GM12878 (cell line): ENCODE measurements at regions not wholly inside any gene's neighbourhood (a gene's known extent, or its start where the extent isn't known, plus 50 kb on each side); places are given as distances from the start of the nearest gene placed in this dataset.

ENCODE experiments used
- ATAC-seq: fragments of 200-7000 bp; cut with Tn5 transposase; 3 replicates; pipeline ENCODE4 v1.9.1; 2020; ENCODE audit warnings: mild to moderate bottlenecking, moderate library complexity
- BruUV-seq: library from RNA; stranded (reverse); fragments of 400-500 nt; replicated peaks from 2 replicates; lab custom pipeline; 2021; lab: Mats Ljungman, UMichigan
- CTCF ChIA-PET: fragments of 300-600 bp; sonication (Branson Sonifier 250); formaldehyde crosslinking; extraction: SDS; loops from one replicate; lab custom pipeline; 2021; ENCODE audit warnings: inconsistent platforms; lab: Yijun Ruan, JAX
- POLR2A ChIA-PET: fragments of 350-600 bp; formaldehyde crosslinking; extraction: SDS; loops from one replicate; lab custom pipeline; 2021; ENCODE audit warnings: inconsistent platforms; lab: Charles Lee
- RAD21 ChIA-PET: fragments of 300-600 bp; sonication (Branson Sonifier 250); formaldehyde crosslinking; loops from one replicate; lab custom pipeline; 2023; ENCODE audit warnings: antibody characterized with exemption; ENCODE audit not compliant: unreplicated experiment; lab: Charles Lee
- SMC1A ChIA-PET: fragments of 300-600 bp; sonication (Branson Sonifier 250); formaldehyde crosslinking; loops from one replicate; lab custom pipeline; 2023; ENCODE audit not compliant: unreplicated experiment, uncharacterized antibody; lab: Charles Lee
- DNase-seq: peaks from one replicate; pipeline ENCODE4 v3.0.0-alpha.2; 2011; ENCODE audit warnings: low read depth, low spot score
- FAIRE-seq: peaks from 3 replicates; lab custom pipeline; 2011; peaks lifted over from hg19 to GRCh38; lab: Jason Lieb, UNC
- H2AFZ ChIP-seq: 2 replicates; pipeline ENCODE4 v1.6.0; 2011; ENCODE audit warnings: low read depth, low read length, control low read depth; ENCODE audit not compliant: control insufficient read depth
- H3K27ac ChIP-seq: 2 replicates; pipeline ENCODE4 v1.5.1; 2011; ENCODE audit warnings: control low read depth; ENCODE audit not compliant: control insufficient read depth, insufficient read depth
- H3K27me3 ChIP-seq, 2 experiments: replicated peaks in 1 of 2; 2 replicates each; pipeline versions ENCODE4 v1.6.0 to v1.6.1; 2011; ENCODE audit warnings: low read length in 1 of 2; ENCODE audit not compliant: control insufficient read depth in 2 of 2, insufficient read depth in 2 of 2
- H3K36me3 ChIP-seq, 2 experiments: 2 replicates each; pipeline ENCODE4 v1.5.1; 2011; ENCODE audit warnings: low read length in 1 of 2; ENCODE audit not compliant: control insufficient read depth in 2 of 2, insufficient read depth in 2 of 2
- H3K4me1 ChIP-seq: 2 replicates; pipeline ENCODE4 v1.6.1; 2011; ENCODE audit warnings: mild to moderate bottlenecking, low read length, moderate library complexity, mixed read lengths; ENCODE audit not compliant: control insufficient read depth, insufficient read depth
- H3K4me2 ChIP-seq: 2 replicates; pipeline ENCODE4 v1.6.0; 2011; ENCODE audit warnings: control low read depth; ENCODE audit not compliant: control insufficient read depth, insufficient read depth
- H3K4me3 ChIP-seq: fragments of 200-600 bp; sonication (generic); 2 replicates; pipeline ENCODE4 v1.5.1; 2016
- H3K79me2 ChIP-seq: 2 replicates; pipeline ENCODE4 v1.6.0; 2011; ENCODE audit warnings: low read length; ENCODE audit not compliant: control insufficient read depth, insufficient read depth
- H3K9ac ChIP-seq: 2 replicates; pipeline ENCODE4 v1.8.0; 2011; ENCODE audit warnings: low read length, control low read depth, mixed read lengths; ENCODE audit not compliant: control insufficient read depth, insufficient read depth
- H3K9me3 ChIP-seq: replicated peaks from 3 replicates; pipeline ENCODE4 v1.5.1; 2011; ENCODE audit warnings: mild to moderate bottlenecking, low read length; ENCODE audit not compliant: control insufficient read depth, insufficient read depth
- H4K20me1 ChIP-seq: 2 replicates; pipeline ENCODE4 v1.6.0; 2011; ENCODE audit not compliant: control insufficient read depth, insufficient read depth
- CEBPZ ChIP-seq: fragments of 150-350 bp; IDR thresholded peaks from 2 replicates; pipeline ENCODE4 v1.6.1; 2016; ENCODE audit warnings: low read depth, low read length
- EZH2 ChIP-seq: IDR thresholded peaks from 2 replicates; pipeline ENCODE4 v1.6.1; 2012; ENCODE audit warnings: low read depth, mild to moderate bottlenecking, control low read depth, inconsistent platforms, low read length, borderline replicate concordance; ENCODE audit not compliant: control insufficient read depth
- IRF3 ChIP-seq: fragments of 450-650 bp; IDR thresholded peaks from 2 replicates; pipeline ENCODE4 v1.6.1; 2014; ENCODE audit warnings: mild to moderate bottlenecking
- PML ChIP-seq: IDR thresholded peaks from 2 replicates; pipeline ENCODE4 v1.6.1; 2012; ENCODE audit warnings: low read length, inconsistent platforms
- POU2F2 ChIP-seq: IDR thresholded peaks from 3 replicates; pipeline ENCODE4 v1.6.1; 2011; ENCODE audit warnings: low read depth, mild to moderate bottlenecking, low read length, borderline replicate concordance
- RB1 ChIP-seq: fragments of 450-650 bp; formaldehyde crosslinking; IDR thresholded peaks from 2 replicates; pipeline ENCODE4 v1.6.1; 2017; ENCODE audit warnings: mild to moderate bottlenecking, borderline replicate concordance
- RELA ChIP-seq: fragments of 450-650 bp; IDR thresholded peaks from 2 replicates; pipeline ENCODE4 v1.8.0; 2014; ENCODE audit warnings: borderline replicate concordance; ENCODE audit not compliant: partially characterized antibody
- RELB ChIP-seq: fragments of 450-650 bp; IDR thresholded peaks from 2 replicates; pipeline ENCODE4 v1.6.1; 2017; ENCODE audit warnings: low read depth, mild to moderate bottlenecking, moderate library complexity
- SIN3A ChIP-seq: IDR thresholded peaks from 2 replicates; pipeline ENCODE4 v1.6.1; 2012; ENCODE audit warnings: low read depth, low read length, improper control_type of control experiment
- SMC3 ChIP-seq: IDR thresholded peaks from 2 replicates; pipeline ENCODE4 v1.6.1; 2011; ENCODE audit warnings: low read length, improper control_type of control experiment, borderline replicate concordance
- STAT1 ChIP-seq: fragments of 450-650 bp; conservative IDR thresholded peaks from 2 replicates; pipeline ENCODE4 v1.6.1; 2014; ENCODE audit warnings: antibody characterized with exemption, mild to moderate bottlenecking
- WRNIP1 ChIP-seq: IDR thresholded peaks from 2 replicates; pipeline ENCODE4 v1.6.1; 2011; ENCODE audit warnings: low read depth, low read length, improper control_type of control experiment, borderline replicate concordance
- ZBTB11 ChIP-seq: fragments of 450-650 bp; formaldehyde crosslinking; IDR thresholded peaks from 2 replicates; pipeline ENCODE4 v1.5.0; 2022; ENCODE audit warnings: mild to moderate bottlenecking, missing genetic modification characterization
- ZNF384 ChIP-seq: IDR thresholded peaks from 2 replicates; pipeline ENCODE4 v1.6.1; 2012; ENCODE audit warnings: low read depth, mild to moderate bottlenecking, low read length, improper control_type of control experiment, borderline replicate concordance
- WGBS: methylation state at CpG from one replicate; pipeline ENCODE4 v1.1.6; 2016; ENCODE audit warnings: low lambda C conversion rate; ENCODE audit not compliant: insufficient replicate concordance, insufficient coverage; ENCODE audit errors: missing lambda C conversion rate; 5-methylcytosine and 5-hydroxymethylcytosine counted together
- in situ Hi-C: fragments of 300-500 bp; cut with MboI; formaldehyde crosslinking; loops from 9 replicates; pipeline ENCODE4 v1.14.3; 2018; ENCODE audit warnings: mixed read lengths
- intact Hi-C: fragments of 100-400 bp; cut with micrococcal nuclease; formaldehyde crosslinking; loops from one replicate; pipeline ENCODE4 v1.14.2; 2022; ENCODE audit not compliant: unreplicated experiment

- Histone ChIP-seq H3K4me3 (no peak overlapping the region), H3K9me3 (no peaks in the 10 kb centered on the region), H4K20me1 (no peaks in the 10 kb centered on the region), H3K27ac (no peak overlapping the region), H3K27me3 (peaks cover 0 to 3% of the 10 kb centered on the region in 2 experiments; a peak in 1 of 4 replicates), H3K9ac (no peak overlapping the region), H3K4me1 (no peaks in the 10 kb centered on the region), H3K79me2 (no peaks in the 10 kb centered on the region), H3K4me2 (no peak overlapping the region), H3K36me3 (no peaks in the 10 kb centered on the region), H2AFZ (no peak overlapping the region)
- in situ Hi-C loops = no loop called here
- 10% methylated on average over 4 of the region's 4 CpGs for WGBS
- DNase-seq (no peak), FAIRE-seq (no peak), ATAC-seq (no peak)
- ChIA-PET CTCF (no interaction called here), SMC1A (no interaction called here), RAD21 (no interaction called here), POLR2A (no interaction called here)
- BruUV-seq = no TSS peak
- intact Hi-C loops = no loop called here
- TF ChIP-seq EZH2 (no peak), RELA (no peak), POU2F2 (no peak), IRF3 (no peak), SMC3 (no peak), ZNF384 (no peak), SIN3A (no peak), RB1 (no peak), PML (no peak), STAT1 (no peak), ZBTB11 (CRISPR knock-in tag) (no peak), WRNIP1 (no peak), CEBPZ (no peak), RELB (no peak)
These were observed 255.1 kb upstream of the B3GAT1 start for GRCh38 chr11:134667175-134667500.
